GM21526 (cell line): ENCODE measurements at regions not wholly inside any gene's neighbourhood (a gene's known extent, or its start where the extent isn't known, plus 50 kb on each side); places are given as distances from the start of the nearest gene placed in this dataset.

Experiments used
- ATAC-seq: cut with Tn5 transposase; IDR thresholded peaks from one replicate; pipeline ENCODE4 v1.9.1; 2021; ENCODE audit warnings: moderate library complexity; ENCODE audit not compliant: unreplicated experiment, low FRiP score

- no peak for ATAC-seq
Observed at GRCh38 chr14:44788612-44789011, 173.1 kb downstream of the KLHL28 start.

GRCh38 chr14:44785096-44785495, 176.7 kb downstream of the KLHL28 start:
- no peak for ATAC-seq

GRCh38 chr14:44783901-44784300, 177.8 kb downstream of the KLHL28 start:
- ATAC-seq = no peak

DNA sequence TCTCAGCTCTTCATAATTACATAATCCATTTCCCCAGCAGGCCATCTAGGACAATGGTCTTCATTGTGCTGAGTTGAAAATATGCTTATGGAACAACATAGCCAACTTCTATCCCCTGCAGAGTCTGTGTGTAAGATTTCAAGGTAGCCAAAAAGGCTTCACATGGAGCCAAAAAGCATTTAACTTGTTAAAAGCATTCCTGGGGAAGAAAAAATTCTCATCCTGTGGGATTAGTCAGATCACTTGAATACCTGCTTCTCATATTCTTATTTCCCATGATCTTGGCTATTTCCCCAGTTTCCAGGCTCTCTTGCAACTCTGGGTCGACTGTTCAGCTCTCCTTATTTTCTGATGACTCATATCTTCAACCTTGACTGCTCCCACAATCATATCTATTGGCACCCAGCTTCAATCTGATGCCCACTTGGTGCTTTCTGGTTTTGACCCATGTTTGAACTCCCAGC, 178.9 kb downstream of the KLHL28 start:
- ATAC-seq = no peak

DNA sequence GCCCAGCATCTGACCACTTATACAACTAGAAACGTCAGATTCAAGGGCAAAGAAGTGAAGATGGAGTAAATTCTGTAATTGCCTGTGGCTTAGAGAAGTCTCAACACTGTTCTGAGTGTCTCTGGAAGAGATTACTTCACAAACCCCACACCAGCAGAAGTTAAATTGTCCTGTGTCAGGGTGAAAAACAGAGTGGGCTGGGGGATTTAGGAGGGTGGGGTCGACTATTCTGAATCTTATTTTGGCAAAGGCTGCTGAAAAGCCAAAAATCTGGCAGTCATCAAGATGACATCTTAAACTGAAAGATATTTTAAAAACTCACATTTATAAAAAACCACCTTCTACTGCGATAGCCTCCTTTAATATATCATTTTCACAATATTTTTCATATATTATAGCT, 180.8 kb downstream of the KLHL28 start:
- no peak for ATAC-seq

- ATAC-seq = no peak
Observed at GRCh38 chr14:44778604-44779003, 183.1 kb downstream of the KLHL28 start.

DNA sequence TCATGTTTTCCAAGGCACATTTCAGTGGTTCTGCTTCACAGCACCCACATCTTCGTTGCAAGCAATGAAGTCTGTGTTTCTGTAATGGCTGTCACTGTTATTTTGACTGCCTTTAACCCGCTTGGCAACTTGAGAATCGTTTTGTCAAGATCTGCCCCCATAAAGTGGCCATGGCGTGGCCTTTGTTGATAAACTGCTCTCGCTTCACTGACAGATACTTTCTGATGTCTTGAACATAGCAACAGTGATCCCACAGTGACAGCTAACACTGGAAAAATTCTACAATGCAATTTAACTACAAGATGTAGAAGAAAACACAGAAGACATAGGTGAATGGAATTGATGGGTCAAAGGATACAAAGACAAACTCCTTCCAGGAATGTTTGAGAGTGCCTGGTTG, 184.2 kb downstream of the KLHL28 start:
- ATAC-seq = no peak

DNA sequence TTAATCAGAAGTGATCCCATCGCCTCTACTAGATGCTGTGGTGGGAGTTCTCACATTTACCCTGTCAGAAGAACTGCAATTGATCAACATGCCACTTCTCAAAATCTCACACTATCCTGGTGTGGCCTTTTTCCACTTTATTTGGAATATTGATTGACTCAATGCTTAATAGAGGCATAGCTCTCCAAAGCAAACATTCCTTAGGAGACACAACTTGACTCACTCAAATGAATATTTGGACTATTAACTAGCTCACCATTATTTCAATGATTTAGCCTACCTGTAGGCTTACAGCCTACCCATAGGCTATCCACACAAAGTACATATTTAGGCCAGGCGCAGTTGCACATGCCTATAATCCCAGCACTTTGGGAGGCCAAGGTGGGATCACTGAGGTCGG, 186.5 kb downstream of the KLHL28 start:
- no peak for ATAC-seq

DNA sequence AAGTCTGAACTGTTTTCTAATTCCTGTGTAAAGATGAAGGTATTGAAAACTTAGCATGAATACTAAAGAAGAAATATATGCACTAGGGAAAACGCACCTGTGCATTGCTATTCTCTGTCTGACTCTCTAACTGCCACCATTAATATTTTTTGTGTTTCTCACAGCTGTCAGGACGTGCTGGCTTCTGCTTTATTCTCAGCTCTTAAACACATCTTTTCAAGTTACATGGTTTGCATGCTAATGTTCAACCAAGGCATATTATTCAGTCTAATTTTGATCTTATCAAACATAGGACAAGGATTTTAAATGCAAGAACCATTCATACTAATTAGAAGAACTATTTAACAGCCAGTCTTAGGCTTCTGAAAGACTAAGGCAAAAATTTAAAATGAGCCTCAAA, 187.4 kb downstream of the KLHL28 start:
- no peak for ATAC-seq

DNA sequence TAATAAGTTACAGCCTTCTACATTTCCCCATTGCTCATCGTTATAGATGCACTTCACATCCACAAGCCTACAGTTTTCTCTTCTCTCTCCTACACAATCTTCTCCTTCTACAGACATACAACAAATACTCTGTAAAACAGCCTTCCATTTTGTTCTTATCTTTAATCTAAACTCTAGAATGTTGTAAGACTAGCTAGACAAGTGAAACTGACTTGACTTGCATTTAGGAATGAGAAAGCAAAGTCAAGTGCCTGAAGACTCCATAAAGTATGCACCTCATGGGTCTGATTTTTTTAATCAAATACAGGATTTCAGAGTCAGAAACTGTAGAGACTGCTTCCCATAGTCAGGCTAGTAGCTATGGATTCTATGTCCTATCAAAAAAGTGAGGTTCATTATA, 190.3 kb downstream of the KLHL28 start:
- ATAC-seq = no peak

DNA sequence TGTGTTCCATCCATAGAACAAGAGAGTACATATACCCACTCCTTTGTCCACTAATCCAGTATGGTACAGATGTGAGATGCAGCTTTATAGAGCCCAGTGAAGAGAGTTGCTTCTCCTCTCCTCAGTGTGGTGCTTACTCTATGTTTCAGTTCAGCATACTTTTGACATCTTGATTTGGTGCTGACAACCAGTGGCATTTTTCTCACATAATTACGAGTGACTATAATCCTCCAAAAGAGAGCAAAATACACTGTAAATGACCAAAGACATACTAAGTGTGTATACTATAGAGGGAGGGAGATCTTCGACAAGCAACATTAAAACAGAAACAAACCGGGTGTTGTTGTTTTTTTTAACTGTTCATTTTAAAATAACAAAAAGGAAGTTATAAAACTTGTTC, 191.5 kb downstream of the KLHL28 start:
- no peak for ATAC-seq

DNA sequence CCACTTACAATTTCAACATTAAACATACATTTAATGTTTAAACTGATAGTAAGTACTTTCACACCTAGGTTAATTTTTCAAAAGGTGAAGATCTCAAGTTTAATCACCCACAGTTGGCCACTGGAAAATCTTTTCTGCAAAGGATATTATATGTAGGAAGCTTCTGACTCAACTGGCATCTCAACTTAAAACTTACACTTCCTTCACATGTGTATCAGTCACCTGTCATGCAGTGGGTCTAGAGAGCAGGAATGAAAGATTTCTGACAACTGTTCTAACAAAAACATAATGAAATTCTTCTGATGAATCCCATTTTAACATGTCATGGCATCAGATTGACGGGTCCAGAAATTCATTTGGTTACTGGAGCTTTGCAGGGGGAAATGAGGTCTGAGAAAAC, 192.8 kb downstream of the KLHL28 start:
- no peak for ATAC-seq

DNA sequence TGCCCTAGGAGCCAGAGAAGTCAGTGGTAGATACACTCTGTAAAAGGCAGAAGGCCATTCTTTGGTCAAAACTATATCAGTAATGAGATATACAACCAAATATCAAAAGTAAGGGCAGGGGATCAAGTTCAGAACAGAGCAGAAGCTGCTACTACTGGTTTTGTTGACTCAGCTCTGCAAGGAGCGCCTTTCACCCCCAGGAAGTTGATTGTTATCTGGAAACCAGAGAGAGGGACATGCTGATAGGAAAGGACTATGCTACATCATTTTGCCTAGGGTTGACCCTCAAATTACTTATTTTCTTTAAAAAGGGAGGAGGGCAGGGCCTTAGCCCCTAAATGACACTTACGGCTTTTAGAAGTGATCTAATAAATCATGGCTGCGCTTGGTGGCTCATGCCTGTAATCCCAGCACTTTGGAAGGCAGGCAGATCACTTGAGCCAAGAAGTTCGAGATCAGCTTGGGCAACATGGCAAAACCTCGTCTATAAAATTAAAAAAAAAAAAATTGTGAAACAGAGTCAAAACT, 194.0 kb downstream of the KLHL28 start:
- no peak for ATAC-seq

DNA sequence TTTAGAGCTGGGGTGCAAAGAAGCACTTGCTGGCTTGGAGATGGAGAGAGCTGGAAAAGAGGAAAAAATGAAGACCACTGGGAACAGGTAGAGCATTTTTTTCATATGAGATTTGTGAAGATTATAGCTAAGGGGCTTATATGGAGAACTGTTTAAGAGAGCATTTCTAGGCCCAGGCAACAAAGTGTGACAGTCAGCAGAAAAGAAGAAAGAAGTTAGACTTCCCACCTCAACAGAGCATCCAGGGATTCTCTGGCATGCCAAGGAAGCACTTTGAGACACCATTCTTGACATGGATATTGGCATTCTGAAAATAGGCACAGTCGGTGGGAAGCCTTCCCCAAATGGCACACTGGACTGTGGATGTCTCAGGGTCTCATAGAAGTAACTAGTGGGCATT, 195.5 kb downstream of the KLHL28 start:
- no peak for ATAC-seq

- ATAC-seq = no peak
Observed at GRCh38 chr14:44763356-44763755, 198.4 kb downstream of the KLHL28 start.

DNA sequence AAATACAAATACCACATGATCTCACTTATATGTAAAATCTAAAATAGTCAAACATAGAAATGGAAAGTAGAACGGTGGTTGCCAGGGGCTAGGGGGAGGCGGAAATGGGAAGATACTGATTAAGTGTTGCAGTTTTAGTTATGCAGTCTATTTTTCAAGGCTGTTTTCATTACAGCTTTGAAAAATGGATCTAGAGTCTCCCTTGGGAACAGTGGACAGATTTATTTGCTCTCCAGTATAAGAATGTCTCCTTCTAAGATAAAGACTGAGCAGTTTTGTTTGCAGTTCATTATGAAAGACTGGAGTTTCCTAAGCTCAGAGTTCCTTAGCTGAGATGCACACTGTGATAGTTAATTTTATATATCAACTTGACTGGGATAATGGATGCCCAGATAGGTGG, 202.5 kb downstream of the KLHL28 start:
- ATAC-seq = no peak

GRCh38 chr14:44756554-44756953, 205.2 kb downstream of the KLHL28 start:
- ATAC-seq = no peak

DNA sequence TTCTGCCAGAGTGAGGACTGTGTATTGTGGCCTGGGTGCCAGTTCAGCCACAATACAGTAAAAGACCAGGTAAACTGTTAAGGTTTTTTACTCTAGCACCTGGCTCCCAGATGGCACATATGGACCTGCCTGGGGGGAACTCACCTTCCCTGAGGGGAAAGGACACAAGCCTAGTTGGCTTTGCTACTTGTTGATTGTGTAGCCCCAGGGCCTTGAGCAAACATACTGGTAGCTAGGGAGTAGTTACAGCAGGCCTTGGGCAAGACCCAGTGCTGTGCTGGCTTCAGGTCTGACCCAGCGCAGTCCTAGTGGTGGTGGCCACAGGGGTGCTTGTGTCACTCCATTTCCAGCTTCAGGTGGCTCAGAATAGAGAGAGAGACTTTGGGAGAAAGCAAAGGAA, 216.4 kb downstream of the KLHL28 start:
- ATAC-seq = no peak

- ATAC-seq = no peak
Observed at GRCh38 chr14:44742202-44742601, 219.5 kb downstream of the KLHL28 start.

GRCh38 chr14:44741431-44741830, 220.3 kb downstream of the KLHL28 start:
- no peak for ATAC-seq

DNA sequence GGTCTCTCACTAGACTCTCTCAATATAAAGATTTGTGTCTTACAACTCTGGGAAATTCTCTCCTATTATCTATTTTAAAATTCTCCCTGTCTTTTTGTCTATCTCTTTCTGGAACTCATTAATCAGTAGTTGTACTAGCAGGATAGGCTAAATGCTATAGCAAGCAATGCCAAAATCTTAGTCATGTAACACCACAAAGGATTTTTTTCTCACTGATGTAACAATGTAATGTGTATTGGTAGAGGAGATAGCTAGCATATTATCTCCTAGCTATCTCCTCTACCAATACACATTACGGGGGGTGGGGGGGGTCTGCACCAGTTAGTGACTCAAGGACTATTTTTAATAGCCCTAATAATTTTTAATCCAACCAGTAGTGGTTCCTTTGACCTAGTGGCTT, 225.4 kb downstream of the KLHL28 start:
- ATAC-seq = no peak

- ATAC-seq = no peak
Observed at GRCh38 chr14:44732144-44732543, 225.1 kb upstream of the FSCB start.

DNA sequence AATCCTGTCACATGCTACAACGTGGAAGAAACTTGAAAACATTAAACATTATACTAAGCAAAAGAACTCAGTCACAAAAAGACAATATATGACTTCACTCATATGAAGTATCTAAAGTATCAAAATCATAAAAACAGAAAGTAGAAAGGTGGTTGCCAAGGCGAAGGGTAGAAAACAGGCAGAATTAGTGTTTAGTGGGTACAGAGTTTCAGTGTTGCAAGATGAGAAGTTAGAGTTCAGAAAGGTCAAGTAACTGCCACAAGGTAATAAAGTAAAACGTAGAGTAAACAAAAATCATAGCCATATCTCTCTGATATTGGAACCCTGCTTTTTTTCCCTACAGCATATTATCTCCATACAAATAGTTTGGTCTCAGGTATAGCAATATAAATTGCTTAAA, 223.8 kb upstream of the FSCB start:
- ATAC-seq = no peak
